ENCODE measurements at regions not wholly inside any gene's neighbourhood (a gene's known extent, or its start where the extent isn't known, plus 50 kb on each side); places are given as distances from the start of the nearest gene placed in this dataset.

DNA sequence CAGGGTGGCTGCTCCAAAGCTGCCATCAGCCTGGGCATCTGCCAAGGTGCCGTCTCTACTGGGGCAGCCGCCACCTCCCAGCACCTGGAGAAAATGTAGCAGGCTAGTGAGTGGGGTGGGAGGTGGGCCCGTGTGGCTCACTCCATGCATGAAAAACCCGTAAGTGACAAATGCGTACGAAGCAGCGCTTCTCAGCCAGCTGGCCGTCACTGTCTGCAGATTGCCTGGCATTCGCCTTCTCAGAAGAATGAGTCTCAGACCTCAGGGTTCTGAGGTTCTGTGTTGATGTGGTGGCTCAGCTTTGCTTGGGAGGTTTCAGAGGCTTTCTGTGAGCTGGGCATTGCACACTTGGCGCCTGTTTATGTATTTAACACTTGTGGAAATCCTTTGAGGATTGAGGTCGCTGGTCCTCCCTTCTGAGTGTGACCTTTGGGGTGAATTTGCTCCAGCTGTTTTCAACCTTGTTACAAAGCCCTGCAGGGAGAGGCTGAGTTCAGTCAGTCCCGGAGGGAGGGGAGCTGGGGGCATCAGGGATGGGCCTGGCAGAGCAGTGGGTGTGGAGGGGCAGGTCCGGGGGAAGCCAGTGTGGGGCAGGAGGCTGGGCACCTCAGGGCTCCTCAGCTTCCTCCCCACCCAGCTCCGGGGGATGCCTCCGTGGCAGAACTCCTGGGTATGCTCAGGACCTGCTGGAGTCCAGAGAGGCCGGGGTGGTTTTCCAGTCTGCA lies 977.0 kb downstream of the TBC1D22A start:
- no peak for DNase-seq

DNA sequence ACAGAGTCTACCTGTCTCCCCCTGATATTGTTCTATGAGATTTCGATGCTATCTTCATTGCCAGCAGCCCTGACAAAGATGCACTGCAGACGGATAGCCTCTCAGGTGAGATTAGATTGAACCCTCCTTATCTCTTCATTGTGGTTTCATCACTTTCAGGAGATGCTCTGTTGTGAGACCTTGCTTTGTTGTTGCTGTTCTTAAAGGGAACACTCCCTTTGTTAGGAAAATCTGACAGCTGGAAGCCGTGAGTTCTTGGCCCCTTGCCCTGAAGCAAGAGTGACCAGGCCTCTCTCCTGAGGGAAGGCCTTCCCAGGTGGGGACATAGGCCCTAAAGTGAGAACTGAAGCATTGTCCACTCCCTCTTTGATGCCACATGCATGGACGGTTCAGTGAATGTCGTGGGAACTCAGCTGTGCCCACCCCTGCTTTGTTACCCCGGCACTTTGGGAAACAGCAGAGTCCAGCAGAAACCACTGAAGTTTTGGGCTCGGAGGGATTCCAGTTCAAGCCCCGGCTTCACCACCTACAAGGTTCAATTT lies 976.1 kb downstream of the TBC1D22A start:
- no peak for DNase-seq

DNA sequence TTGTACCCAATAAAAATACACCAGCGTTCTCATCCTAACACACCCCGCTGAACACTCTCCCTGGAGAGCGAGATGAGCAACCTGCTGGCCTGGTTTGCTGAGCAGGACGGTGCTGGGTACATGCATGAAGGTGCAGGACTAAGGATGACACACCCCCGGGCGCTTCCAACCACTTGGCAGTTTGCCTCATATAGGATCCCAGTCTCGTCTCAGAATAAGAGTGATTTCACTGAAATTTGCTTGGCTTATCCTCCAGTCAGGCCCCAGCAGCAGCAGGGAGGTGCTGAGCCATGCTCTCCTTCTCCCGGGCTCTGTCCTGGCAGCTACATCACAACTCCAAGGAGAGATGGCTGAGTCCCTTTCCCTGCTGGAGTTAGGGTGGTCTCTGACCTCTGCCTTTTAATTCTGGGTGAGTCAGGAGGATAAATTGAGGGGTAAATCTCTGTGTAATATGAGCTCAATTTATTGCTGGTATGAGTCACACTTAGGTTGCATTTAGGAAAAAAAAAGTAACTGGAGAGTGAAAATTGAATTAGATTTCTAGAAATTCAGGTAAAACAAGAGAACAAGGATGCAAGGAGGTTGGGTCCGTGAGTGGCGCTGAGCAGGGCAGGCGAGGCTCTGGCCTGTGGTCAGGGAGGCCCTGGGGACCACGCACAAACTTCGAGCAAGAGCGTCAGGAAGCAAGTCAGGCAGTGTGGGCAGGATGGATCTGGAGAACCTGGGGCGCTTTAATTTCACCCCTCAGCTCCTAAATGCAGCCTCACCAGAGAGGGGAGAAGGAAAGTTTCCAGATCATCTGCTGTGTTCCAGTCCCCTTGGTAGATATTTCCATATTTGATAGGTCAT lies 974.0 kb downstream of the TBC1D22A start:
- DNase-seq: no peak

DNA sequence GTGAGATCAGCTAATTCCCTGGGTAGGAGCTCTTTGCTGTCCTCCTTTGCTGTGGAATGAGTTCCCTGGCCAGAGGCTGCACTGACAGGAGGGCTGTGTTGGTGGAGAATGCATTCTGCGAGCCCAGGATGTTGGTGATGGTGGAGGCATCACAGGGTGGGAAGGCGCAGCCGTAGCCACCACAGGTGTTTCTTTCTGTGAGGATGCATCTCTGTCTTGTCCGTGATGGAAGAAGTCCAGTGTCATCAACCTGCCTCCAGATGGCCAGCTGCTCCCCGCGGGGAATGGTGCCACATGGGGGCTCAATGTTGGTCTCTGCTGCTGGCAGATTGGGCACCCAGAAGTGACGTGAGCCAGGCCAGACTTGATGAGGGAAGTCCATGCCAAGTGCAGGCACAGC lies 972.1 kb downstream of the TBC1D22A start:
- DNase-seq: no peak

DNA sequence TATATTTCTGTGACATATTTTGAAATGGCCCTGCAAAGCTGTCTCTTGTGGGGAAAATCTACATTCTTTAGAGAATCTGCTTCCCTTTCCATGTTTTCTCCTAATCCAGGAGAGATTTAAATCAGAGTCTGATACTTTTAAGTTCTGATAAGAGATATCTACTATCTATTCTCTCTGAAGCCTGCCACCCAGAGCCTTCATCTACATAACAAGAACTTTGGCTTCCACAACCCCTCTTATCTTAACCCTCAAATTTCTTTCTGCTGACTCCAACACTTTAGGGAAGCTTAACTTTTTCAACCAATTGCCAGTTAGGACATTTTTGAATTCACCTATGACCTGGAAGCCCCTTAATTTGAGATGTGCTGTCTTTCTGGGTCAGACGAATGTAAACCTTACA lies 965.2 kb downstream of the TBC1D22A start:
- DNase-seq: no peak

DNA sequence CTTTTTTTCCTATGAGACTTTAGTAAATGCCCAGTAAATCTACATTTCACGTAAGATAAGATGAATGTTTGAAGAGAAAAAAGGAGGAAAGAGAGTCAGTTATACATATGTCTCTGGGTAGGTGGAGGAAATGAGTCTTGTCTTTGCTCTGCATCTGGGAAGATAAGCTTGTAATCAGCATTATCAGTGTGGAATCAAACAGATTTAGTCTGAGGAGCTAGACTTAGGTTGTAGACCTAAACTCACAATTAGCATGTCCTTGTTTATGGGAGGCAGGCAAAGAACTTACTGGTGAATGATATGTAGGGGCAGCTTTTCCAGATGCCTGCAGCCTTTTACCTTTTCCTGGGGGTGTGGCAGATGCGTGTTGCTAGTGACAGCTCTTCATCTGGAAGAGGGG lies 962.3 kb downstream of the TBC1D22A start:
- DNase-seq: no peak

DNA sequence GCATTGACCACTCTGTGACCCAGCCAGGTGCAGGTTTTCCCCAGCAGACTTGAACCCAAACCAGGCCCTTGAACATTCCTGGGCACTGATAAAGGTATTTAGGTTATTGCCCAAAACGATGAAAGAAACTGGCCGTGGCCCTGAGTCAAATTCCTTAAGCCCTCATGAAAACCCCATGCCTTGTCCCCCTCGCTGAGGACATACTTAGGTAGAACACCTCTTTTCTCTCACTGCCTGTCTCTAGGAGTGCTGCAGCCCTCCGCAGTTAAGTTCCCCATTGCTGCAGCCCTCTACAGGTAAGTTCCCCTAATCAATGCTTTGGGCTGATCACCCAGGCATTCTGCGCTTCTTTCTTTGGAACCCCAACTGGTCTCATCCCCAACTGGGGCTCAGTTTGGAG lies 961.6 kb downstream of the TBC1D22A start:
- no peak for DNase-seq

DNA sequence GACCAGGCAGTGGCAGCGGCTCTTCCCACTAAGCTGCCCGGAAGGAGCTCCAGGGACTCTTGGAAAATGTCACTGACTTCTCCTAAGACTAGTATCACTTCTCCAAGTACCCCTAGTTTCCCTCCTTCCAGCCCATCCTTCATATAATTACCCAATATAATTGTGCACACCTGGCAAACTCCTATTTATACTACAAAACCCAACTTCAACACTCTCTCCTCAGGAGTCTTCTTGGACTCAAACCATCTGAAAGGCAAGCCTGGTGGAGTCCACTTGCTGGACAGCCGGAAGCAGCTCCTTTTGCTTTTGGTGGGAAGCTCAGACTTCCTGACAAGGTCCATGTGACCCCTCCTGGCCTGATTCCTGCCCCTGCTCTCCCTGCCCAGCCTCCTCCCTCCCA lies 955.9 kb downstream of the TBC1D22A start:
- DNase-seq: no peak

DNA sequence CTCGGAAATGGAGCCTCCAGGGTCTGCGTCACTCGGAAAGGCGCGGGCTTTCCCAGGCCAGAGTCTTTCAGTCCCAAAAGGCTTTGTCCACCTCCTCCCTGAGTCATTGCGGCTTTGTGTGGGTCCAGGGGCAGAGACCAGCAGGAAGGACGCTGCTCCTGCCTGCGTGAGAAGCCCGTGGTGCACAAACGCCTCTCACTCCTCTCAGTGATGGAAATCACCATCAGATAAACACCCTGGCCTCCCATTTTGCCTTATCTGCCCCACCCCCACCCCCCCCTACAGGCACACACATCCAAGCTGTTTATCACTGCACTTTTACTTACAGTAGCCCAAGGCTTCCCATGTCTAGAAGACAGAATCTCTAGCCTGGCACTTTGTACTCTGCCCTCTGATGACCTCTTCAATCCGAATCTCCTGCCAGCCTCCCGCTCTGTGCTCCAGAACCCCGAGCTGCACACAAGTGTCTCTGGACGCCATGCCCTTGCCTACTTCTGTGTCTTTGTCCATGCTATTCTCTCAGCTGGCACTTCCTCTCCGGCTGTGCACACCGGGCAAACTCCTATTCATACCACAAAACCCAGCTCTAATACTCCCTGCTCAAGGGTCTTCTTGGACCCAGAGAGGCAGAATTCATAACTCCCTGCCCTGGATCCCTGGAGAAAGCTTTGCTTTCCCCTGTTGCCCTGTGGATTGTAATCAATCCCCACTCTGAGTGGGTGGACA lies 954.6 kb downstream of the TBC1D22A start:
- DNase-seq: no peak

DNA sequence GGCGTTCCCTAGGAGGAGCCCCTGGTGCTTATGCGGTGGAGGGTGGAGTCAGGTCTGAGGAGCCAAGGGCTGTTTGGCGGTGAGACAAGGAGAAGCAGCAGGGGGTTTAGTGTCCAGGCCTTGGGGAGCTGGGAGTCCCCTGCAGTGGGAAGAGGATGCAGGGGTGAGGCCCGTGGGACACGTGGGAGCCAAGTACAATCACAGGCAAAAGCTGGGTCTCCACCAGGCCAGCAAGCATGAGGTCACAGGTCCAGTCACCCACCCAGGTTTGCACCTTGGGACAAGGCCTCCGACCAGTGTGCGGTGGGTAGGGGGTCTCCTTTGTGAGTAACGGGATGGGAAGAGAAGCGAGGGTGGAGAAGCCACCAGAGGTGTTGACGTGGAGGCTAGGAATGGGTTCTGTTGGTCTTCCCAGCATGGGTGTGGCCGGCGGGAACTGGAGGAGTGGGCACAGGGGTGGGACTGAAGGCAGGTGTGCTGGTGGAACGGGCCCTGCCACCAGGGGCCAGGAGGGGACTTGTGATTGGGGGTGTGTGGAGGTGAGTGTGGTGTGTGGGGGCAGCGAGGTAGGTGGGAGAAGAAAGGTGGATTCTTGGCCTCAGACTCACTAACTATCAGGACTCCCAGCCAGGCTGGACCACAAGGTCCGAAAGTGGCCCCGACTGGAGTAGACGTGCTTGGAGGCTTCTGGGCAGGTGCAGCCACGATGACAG lies 953.6 kb downstream of the TBC1D22A start:
- no peak for DNase-seq

DNA sequence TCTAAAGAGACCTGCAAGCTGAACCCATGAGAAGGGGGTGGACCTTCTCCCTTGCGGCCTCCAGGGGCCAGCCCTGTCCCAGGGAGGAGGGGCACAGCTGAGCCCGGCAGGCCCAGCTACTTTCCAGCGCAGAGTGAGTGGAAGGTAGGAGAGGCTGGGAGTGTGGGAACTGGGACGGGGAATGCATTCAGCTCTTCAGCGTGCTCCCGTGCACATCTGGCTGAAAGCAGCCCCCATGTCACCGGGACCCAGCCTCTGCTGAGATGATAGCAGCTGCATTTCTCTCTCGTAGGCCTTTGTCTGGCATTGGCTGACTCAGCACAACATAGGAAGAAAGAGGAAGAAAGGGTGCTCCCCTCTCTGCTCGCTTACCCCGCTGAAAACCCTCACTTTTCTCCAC lies 951.5 kb downstream of the TBC1D22A start:
- DNase-seq: no peak

DNA sequence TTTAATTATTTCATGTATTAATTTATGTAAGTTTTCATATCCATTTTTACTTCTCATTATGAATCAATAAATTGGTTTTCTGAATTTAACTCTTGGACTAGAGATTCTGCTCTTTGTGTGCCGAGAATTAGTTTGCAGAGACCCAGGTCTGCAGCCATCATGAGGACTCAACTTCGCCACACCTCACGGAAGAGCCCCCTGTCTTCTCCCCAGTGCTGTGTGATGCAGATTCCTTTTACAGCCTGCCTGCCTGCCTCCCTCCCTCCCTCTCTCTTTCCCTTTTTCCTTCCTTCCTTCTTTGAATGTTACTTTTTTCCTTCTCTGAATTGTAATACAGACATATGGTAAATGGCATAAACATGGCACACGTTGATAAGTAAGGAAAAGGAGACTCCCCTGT lies 947.7 kb downstream of the TBC1D22A start:
- DNase-seq: no peak

DNA sequence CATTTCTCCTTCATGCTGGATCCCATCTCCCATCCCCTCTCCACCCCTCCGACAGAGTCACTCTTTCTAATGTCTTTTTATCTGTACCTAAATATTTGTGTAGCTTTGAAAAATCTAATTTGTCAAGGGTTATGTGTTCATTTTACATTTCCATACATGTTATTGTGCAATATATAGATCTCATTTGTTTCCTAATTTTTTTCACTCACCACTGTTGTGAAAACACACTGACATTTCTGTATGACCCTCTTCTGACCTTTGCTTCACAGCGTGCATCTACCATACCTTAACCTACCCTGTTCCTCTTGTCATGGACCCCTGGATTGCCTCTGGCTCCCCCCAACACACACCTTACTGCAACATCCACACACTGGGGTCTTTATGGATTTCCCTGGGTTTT lies 942.9 kb downstream of the TBC1D22A start:
- no peak for DNase-seq

DNA sequence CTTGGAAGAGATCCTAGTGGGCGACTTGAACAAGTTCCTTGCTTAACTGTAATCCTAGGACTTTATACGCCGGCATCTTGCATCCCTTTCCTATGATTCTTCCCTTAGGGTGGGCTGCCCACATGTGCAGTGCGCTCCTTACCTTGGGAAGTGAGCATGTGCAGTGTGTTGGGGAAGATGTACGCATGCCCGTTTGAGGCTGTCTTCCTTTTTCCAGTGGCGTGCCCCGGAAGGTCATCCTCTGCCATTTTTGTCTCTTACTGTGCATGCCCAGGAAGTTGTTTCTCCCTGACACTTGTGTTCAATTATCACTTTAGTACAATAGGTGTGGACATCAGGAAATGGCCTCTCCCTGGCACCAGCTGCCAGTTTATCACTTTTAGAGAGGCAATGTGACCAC lies 936.5 kb downstream of the TBC1D22A start:
- DNase-seq: no peak

DNA sequence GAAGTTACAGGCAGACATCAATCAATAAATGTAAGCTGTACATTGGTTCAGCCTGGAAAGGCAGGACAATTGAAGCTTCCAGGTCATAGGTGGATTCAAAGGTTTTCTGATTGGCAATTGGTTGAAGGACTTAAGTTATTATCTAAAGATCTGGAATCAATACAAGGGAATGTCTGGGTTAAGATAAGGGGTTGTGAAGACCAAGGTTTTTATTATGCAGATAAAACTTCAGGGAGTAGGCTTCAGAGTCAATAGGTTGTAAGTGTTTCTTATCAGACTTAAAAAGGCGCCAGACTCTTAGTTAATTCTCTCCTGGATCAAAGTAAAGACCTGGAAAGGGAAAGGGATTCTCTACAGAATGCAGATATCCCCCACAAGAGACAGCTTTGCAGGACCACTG lies 935.4 kb downstream of the TBC1D22A start:
- DNase-seq: no peak

DNA sequence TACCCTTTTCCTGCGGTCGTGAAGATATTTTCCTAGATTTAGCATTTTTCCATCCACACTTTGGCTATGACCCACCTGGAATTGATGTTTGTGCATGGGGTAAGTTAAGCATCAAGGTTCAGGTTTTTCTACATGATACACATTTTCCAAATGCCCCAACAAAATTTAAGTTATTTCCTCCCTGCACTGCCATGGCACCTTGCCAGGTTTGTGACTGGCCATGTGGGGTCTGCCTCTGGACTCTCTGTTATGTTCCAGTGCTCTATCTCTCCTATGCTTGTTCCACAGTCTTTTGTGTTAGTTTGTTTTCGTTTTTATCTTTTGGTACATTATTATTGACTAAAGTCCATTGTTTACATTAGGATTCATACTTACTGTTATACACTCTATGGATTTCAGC lies 934.3 kb downstream of the TBC1D22A start:
- no peak for DNase-seq

DNA sequence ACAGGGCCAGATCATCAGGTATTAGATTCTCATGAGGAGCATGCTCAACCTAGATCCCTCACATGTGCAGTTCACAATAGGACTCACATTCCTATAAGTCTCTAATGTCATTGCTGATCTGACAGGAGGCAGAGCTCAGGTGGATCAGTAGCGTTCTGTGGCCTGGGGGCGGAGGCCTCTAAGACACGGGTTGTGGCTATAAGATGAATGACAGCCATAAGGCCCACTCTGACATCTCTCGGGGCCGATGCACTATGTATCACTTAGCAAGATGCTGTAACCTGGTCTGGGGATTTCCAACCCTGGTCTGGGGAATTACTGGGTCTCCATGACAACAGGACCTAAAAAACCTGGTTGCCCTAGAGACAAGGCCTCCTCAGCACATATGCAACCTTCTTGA lies 932.7 kb downstream of the TBC1D22A start:
- no peak for DNase-seq

DNA sequence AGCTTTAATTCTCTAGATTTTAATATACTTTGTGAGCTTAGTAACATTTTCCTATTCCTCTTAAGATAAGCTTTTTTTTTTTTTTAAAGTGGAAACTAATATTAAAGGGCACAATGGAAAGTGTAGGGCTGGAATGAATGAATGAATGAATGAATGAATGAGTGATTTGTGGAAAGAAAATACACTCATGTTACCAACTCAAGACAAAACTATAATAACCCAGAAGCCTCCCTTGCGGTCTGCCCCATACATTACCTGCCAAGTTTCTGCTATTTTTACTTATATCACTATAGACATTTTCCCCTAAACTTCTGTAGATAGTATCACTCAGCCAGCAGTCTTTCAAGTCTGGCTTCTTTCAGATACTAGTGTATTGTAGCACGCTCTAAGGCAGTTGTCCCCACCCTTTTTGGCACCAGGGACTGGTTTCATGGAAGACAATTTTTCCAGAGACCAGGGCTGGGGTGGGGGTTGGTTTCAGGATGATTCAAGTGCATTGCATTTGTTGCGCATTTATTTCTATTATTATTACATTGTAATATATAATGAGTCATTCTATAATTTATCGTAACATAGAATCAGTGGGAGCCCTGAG lies 932.2 kb downstream of the TBC1D22A start:
- DNase-seq: no peak

DNA sequence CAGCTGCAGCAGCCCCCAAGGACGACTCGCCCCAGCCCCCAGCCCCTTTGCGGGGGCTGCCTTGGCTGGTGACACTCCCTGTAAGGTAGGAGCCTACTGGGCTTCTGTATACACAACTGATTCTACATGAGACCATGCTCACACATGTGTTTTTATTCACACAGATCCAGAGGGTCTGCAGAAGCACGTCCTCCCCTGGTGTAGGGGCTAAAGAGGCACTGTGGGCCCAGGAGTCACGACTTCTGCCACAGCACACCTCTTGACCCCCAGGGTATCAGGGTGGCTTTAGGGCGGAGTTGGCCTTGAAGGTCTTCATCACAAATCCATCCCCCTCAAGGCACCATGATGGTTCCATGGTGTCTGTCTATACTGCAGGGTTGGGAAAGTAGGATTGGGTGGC lies 931.2 kb downstream of the TBC1D22A start:
- no peak for DNase-seq

DNA sequence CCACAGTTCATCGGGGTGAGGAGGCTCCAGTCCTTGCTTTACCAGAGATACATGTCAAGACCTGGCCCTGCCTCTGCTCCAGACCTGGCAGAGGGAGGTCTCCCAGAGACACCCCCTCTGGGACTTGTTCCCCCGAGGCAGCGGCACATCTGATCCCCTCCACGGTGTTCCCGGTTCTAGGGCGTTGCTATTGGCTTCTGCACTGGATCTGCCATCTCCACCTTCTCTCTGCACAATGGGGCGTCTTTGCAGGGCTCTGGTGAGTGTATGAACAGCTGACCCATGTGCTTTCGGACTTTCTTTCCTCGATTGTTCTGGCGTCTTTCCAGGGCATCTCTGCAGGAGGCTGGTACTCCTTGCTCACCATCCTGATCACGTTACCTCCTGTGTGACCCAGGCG lies 930.4 kb downstream of the TBC1D22A start:
- no peak for DNase-seq

DNA sequence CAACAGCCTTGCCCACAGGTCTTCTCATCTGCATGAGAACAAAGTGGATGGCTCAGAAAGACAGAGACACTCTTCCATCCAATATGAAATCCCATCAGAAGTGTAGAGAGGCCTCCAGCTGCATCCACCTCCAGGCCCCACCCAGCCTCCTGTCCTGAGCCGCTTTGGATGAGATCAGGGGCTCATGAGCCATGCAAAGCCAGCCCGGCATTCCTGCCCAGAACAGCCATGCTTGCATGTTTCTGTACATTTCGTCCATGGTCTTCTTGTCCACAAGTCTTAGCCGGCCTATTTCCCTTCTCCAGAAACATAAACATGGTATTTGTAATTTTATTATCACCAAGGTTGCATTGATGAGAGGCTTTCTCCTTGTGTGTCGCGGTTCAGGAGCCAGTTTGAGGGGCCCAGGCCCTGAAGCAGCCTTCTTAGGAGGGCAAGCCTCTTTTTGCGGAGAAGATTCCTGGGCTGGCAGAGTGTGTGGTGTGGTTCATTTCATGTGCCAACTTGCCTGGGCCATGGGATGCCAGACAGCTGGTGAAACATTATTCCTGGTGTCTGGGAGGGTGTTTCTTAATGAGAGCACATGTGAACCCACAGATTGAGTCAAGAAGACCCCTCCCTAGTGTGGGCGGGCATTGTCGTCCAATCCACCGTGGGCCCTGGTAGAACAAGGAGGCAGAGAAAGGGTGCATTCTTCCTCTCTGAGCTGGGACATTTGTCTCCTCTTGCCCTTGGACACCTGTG lies 928.9 kb downstream of the TBC1D22A start:
- no peak for DNase-seq

DNA sequence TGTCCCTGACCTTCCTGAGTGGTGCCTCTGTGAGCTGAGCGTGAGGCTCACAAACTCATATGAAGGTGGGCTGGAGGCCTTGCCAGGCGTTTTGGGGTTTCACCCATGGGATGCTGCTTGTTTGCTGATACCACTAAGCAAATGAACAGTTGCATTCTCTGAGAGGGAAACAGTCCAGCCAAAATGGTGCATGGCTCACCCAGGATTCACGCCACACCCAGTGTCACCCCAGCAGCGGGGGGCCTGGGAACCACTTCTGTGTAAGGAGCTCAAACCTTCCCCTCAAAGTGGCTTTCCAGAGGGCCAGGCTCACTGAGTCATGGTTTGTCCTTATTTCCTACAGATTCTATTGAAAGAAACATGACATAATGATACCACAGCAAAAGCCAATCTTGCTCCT lies 928.1 kb downstream of the TBC1D22A start:
- DNase-seq: no peak

Data from EL (cell line).